Esophagus muscularis mucosa (tissue), 4 donors: ENCODE measurements at regions not wholly inside any gene's neighbourhood (a gene's known extent, or its start where the extent isn't known, plus 50 kb on each side); places are given as distances from the start of the nearest gene placed in this dataset.
"Not testable (repeated sequence)": the region's sequence is repeated elsewhere in the genome, so short reads cannot be mapped to it uniquely, and the experiment has no call there.

ENCODE experiments used
- CTCF ChIP-seq, 3 experiments: fragments of 200-600 bp in 2 of 3; fragments of 450-650 bp in 1 of 3; sonication (generic) in 2 of 3; IDR thresholded peaks; one replicate each; pipeline ENCODE4 v1.5.1; 2017 to 2019; ENCODE audit warnings: antibody characterized with exemption in 3 of 3, mild to moderate bottlenecking in 2 of 3, moderate library complexity in 1 of 3
- EP300 ChIP-seq: sonication (generic); formaldehyde crosslinking; IDR thresholded peaks from one replicate; pipeline ENCODE4 v1.6.1; 2017; ENCODE audit warnings: antibody characterized with exemption
- POLR2A ChIP-seq: fragments of 450-650 bp; IDR thresholded peaks from one replicate; pipeline ENCODE4 v1.6.1; 2017; ENCODE audit warnings: antibody characterized with exemption, moderate library complexity, mild to moderate bottlenecking, low read depth
- POLR2AphosphoS5 ChIP-seq, 2 donors: sonication (generic); formaldehyde crosslinking; IDR thresholded peaks; one replicate each; pipeline ENCODE4 v1.6.1; 2017; ENCODE audit warnings: antibody characterized with exemption in 2 of 2

GRCh38 chr17:30666838-30667656 is 157.4 kb downstream of the CRLF3 start:
- not testable (repeated sequence) for TF ChIP-seq POLR2AphosphoS5 (IDR thresholded peaks at IDR 0.05); CTCF (IDR thresholded peaks at IDR 0.05); POLR2A; EP300
